Naive thymus-derived CD4-positive, alpha-beta T cell (primary cell): ENCODE measurements at regions not wholly inside any gene's neighbourhood (a gene's known extent, or its start where the extent isn't known, plus 50 kb on each side); places are given as distances from the start of the nearest gene placed in this dataset.

ENCODE experiments used
- ATAC-seq: fragments of 150-1000 bp; cut with Tn5 transposase; 2 replicates; pipeline ENCODE4 v1.10.0; 2021; ENCODE audit warnings: mild to moderate bottlenecking, moderate library complexity
- CTCF ChIA-PET: fragments of 350-600 bp; sonication (Branson Sonifier 250); formaldehyde crosslinking; loops from one replicate; lab custom pipeline; 2021; ENCODE audit warnings: antibody characterized with exemption; lab: Charles Lee
- POLR2A ChIA-PET: fragments of 350-600 bp; sonication (Branson Sonifier 250); formaldehyde crosslinking; loops from one replicate; lab custom pipeline; 2021; ENCODE audit warnings: antibody characterized with exemption, inconsistent platforms; lab: Charles Lee
- DNase-seq, 9 donors: peaks; one replicate each; pipeline versions ENCODE4 v3.0.0 to v3.0.0-alpha.2; 2020 to 2022; ENCODE audit warnings: mixed read lengths in 1 of 9
- H3K27ac ChIP-seq: one replicate; pipeline ENCODE4 v1.7.0; 2013; ENCODE audit warnings: mild to moderate bottlenecking, low read depth, low read length, moderate library complexity
- H3K27me3 ChIP-seq, 2 donors: one replicate each; pipeline ENCODE4 v1.7.0; 2013; ENCODE audit warnings: low read length in 2 of 2, mild to moderate bottlenecking in 2 of 2, moderate library complexity in 2 of 2; ENCODE audit not compliant: control insufficient read depth in 2 of 2, insufficient read depth in 2 of 2
- H3K36me3 ChIP-seq, 3 experiments: 1 replicate in 2 of 3; 2 replicates in 1 of 3; pipeline ENCODE4 v1.7.0; 2013; ENCODE audit warnings: low read length in 3 of 3, mild to moderate bottlenecking in 3 of 3, moderate library complexity in 1 of 3; ENCODE audit not compliant: insufficient read depth in 3 of 3, control insufficient read depth in 2 of 3
- H3K4me1 ChIP-seq, 2 donors: one replicate each; pipeline ENCODE4 v1.7.0; 2013; ENCODE audit warnings: low read length in 2 of 2, mild to moderate bottlenecking in 2 of 2, moderate library complexity in 1 of 2; ENCODE audit not compliant: control insufficient read depth in 2 of 2, insufficient read depth in 2 of 2
- H3K4me3 ChIP-seq: 2 replicates; pipeline ENCODE4 v1.7.0; 2013; ENCODE audit warnings: mild to moderate bottlenecking, low read length
- H3K9me3 ChIP-seq, 3 experiments: 1 replicate in 2 of 3; 2 replicates in 1 of 3; pipeline ENCODE4 v1.7.0; 2013; ENCODE audit warnings: low read length in 3 of 3; ENCODE audit not compliant: control insufficient read depth in 2 of 3
- H3K27ac Mint-ChIP-seq, 9 donors: one replicate each; pipeline ENCODE4 v1.8.0; 2020 to 2022; ENCODE audit warnings: mixed read lengths in 9 of 9, mild to moderate bottlenecking in 8 of 9, moderate library complexity in 5 of 9, inconsistent platforms in 2 of 9
- H3K27me3 Mint-ChIP-seq, 5 donors: one replicate each; pipeline ENCODE4 v1.8.0; 2021 to 2022; ENCODE audit warnings: mixed read lengths in 5 of 5, mild to moderate bottlenecking in 1 of 5
- H3K36me3 Mint-ChIP-seq, 5 donors: one replicate each; pipeline ENCODE4 v1.8.0; 2020 to 2022; ENCODE audit warnings: mixed read lengths in 5 of 5, mild to moderate bottlenecking in 3 of 5, inconsistent platforms in 1 of 5
- H3K4me1 Mint-ChIP-seq, 7 donors: one replicate each; pipeline ENCODE4 v1.8.0; 2020 to 2022; ENCODE audit warnings: mixed read lengths in 7 of 7, mild to moderate bottlenecking in 3 of 7, inconsistent platforms in 1 of 7
- H3K4me3 Mint-ChIP-seq, 10 donors: one replicate each; pipeline ENCODE4 v1.8.0; 2020 to 2022; ENCODE audit warnings: mild to moderate bottlenecking in 10 of 10, mixed read lengths in 10 of 10, moderate library complexity in 6 of 10, inconsistent platforms in 2 of 10
- H3K9me3 Mint-ChIP-seq, 11 donors: one replicate each; pipeline ENCODE4 v1.8.0; 2020 to 2022; ENCODE audit warnings: mixed read lengths in 11 of 11, mild to moderate bottlenecking in 4 of 11, inconsistent platforms in 1 of 11, moderate library complexity in 1 of 11
- intact Hi-C, 2 donors: fragments of 100-400 bp; cut with micrococcal nuclease; formaldehyde crosslinking; loops; one replicate each; pipeline ENCODE4 v1.15.1; 2023

- DNase-seq (no peak), ATAC-seq (no peak)
- Mint-ChIP-seq H3K4me3 (no peak overlapping the region), H3K9me3 (peaks cover 1 to 31% (median 14%) of the 10 kb centered on the region in 11 donors), H3K36me3 (peaks cover 0 to 9% (median 0%) of the 10 kb centered on the region in 5 donors), H3K4me1 (no peaks in the 10 kb centered on the region), H3K27me3 (peaks cover 0 to 41% (median 27%) of the 10 kb centered on the region in 5 donors), H3K27ac (no peak overlapping the region)
- Histone ChIP-seq H3K27me3 (no peaks in the 10 kb centered on the region), H3K9me3 (peaks cover 0 to 10% (median 0%) of the 10 kb centered on the region in 3 experiments), H3K36me3 (no peaks in the 10 kb centered on the region), H3K27ac (no peak overlapping the region), H3K4me1 (no peaks in the 10 kb centered on the region), H3K4me3 (no peak overlapping the region)
- POLR2A ChIA-PET = no interaction called here
- CTCF ChIA-PET = no interaction called here
- intact Hi-C loops = no loop called here
Observed at GRCh38 chr7:131882321-131882720, 325.9 kb upstream of the PODXL start.

- no peaks in the 10 kb centered on the region for H3K36me3 Mint-ChIP-seq
- Histone ChIP-seq H3K9me3 (no peaks in the 10 kb centered on the region), H3K4me3 (no peak overlapping the region), H3K36me3 (no peaks in the 10 kb centered on the region), H3K27me3 (no peaks in the 10 kb centered on the region), H3K4me1 (no peaks in the 10 kb centered on the region), H3K27ac (no peak overlapping the region)
- H3K9me3 Mint-ChIP-seq = peaks cover 0 to 11% (median under 1%) of the 10 kb centered on the region in 11 donors
- ATAC-seq = no peak
- DNase-seq = no peak
- H3K4me1 Mint-ChIP-seq = no peaks in the 10 kb centered on the region
- ChIA-PET CTCF (no interaction called here), POLR2A (no interaction called here)
- intact Hi-C loops = no loop called here
- H3K27me3 Mint-ChIP-seq = peaks cover 0 to 27% (median 14%) of the 10 kb centered on the region in 5 donors
- no peak overlapping the region for H3K27ac Mint-ChIP-seq
- H3K4me3 Mint-ChIP-seq = no peak overlapping the region
Observed at GRCh38 chr7:131880078-131880477, 323.6 kb upstream of the PODXL start.

GRCh38 chr7:131879424-131879823 lies 323.0 kb upstream of the PODXL start:
- intact Hi-C loops = no loop called here
- Histone ChIP-seq H3K9me3 (no peaks in the 10 kb centered on the region), H3K27me3 (no peaks in the 10 kb centered on the region), H3K27ac (no peak overlapping the region), H3K36me3 (no peaks in the 10 kb centered on the region), H3K4me3 (no peak overlapping the region), H3K4me1 (no peaks in the 10 kb centered on the region)
- CTCF ChIA-PET = no interaction called here
- DNase-seq = no peak
- Mint-ChIP-seq H3K27ac (no peak overlapping the region), H3K27me3 (peaks cover 0 to 27% (median 14%) of the 10 kb centered on the region in 5 donors), H3K9me3 (peaks cover 0 to 6% (median 0%) of the 10 kb centered on the region in 11 donors), H3K36me3 (no peaks in the 10 kb centered on the region), H3K4me3 (no peak overlapping the region), H3K4me1 (no peaks in the 10 kb centered on the region)
- no peak for ATAC-seq
- POLR2A ChIA-PET = no interaction called here

- DNase-seq = no peak
- H3K4me3 ChIP-seq = no peak overlapping the region
- no peaks in the 10 kb centered on the region for H3K9me3 ChIP-seq
- intact Hi-C loops = no loop called here
- ATAC-seq = no peak
- Mint-ChIP-seq H3K36me3 (no peaks in the 10 kb centered on the region), H3K4me3 (no peak overlapping the region), H3K27ac (no peak overlapping the region), H3K27me3 (peaks cover 0 to 29% (median 14%) of the 10 kb centered on the region in 5 donors), H3K4me1 (no peaks in the 10 kb centered on the region), H3K9me3 (peaks cover 0 to 5% (median 0%) of the 10 kb centered on the region in 11 donors)
- no peaks in the 10 kb centered on the region for H3K27me3 ChIP-seq
- ChIA-PET POLR2A (no interaction called here), CTCF (no interaction called here)
- no peak overlapping the region for H3K27ac ChIP-seq
- no peaks in the 10 kb centered on the region for H3K36me3 ChIP-seq
- H3K4me1 ChIP-seq = no peaks in the 10 kb centered on the region
Observed at GRCh38 chr7:131878777-131879176, 322.3 kb upstream of the PODXL start.

GRCh38 chr7:131873581-131873980 lies 317.2 kb upstream of the PODXL start:
- POLR2A ChIA-PET = no interaction called here
- H3K9me3 ChIP-seq = no peaks in the 10 kb centered on the region
- intact Hi-C loops = no loop called here
- DNase-seq = no peak
- Mint-ChIP-seq H3K36me3 (peaks cover 0 to 4% (median 0%) of the 10 kb centered on the region in 5 donors), H3K4me3 (no peak overlapping the region), H3K4me1 (no peaks in the 10 kb centered on the region), H3K9me3 (peaks cover 0 to 21% (median 4%) of the 10 kb centered on the region in 11 donors), H3K27me3 (peaks cover 0 to 40% (median 26%) of the 10 kb centered on the region in 5 donors), H3K27ac (no peak overlapping the region)
- no peak overlapping the region for H3K27ac ChIP-seq
- no peaks in the 10 kb centered on the region for H3K27me3 ChIP-seq
- H3K4me3 ChIP-seq = no peak overlapping the region
- no peaks in the 10 kb centered on the region for H3K36me3 ChIP-seq
- no peak for ATAC-seq
- H3K4me1 ChIP-seq = no peaks in the 10 kb centered on the region
- CTCF ChIA-PET = no interaction called here

- no peak overlapping the region for H3K4me3 Mint-ChIP-seq
- no peaks in the 10 kb centered on the region for H3K4me1 Mint-ChIP-seq
- H3K4me3 ChIP-seq = no peak overlapping the region
- CTCF ChIA-PET = no interaction called here
- H3K27ac Mint-ChIP-seq = no peak overlapping the region
- H3K9me3 ChIP-seq = no peaks in the 10 kb centered on the region
- no peaks in the 10 kb centered on the region for H3K27me3 ChIP-seq
- H3K36me3 Mint-ChIP-seq = peaks cover 0 to 4% (median 0%) of the 10 kb centered on the region in 5 donors
- no peaks in the 10 kb centered on the region for H3K4me1 ChIP-seq
- peaks cover 0 to 21% (median 4%) of the 10 kb centered on the region in 11 donors for H3K9me3 Mint-ChIP-seq
- no peak overlapping the region for H3K27ac ChIP-seq
- POLR2A ChIA-PET = no interaction called here
- H3K27me3 Mint-ChIP-seq = peaks cover 0 to 46% (median 29%) of the 10 kb centered on the region in 5 donors
- DNase-seq (no peak), ATAC-seq (no peak)
- intact Hi-C loops = no loop called here
- no peaks in the 10 kb centered on the region for H3K36me3 ChIP-seq
Observed at GRCh38 chr7:131869986-131870385, 313.6 kb upstream of the PODXL start.

- Mint-ChIP-seq H3K27me3 (peaks cover 0 to 47% (median 29%) of the 10 kb centered on the region in 5 donors), H3K4me1 (no peaks in the 10 kb centered on the region), H3K4me3 (no peak overlapping the region), H3K27ac (no peak overlapping the region), H3K9me3 (peaks cover 0 to 21% (median 4%) of the 10 kb centered on the region in 11 donors), H3K36me3 (peaks cover 0 to 4% (median 0%) of the 10 kb centered on the region in 5 donors)
- Histone ChIP-seq H3K4me1 (no peaks in the 10 kb centered on the region), H3K36me3 (no peaks in the 10 kb centered on the region), H3K4me3 (no peak overlapping the region), H3K27me3 (no peaks in the 10 kb centered on the region), H3K27ac (no peak overlapping the region), H3K9me3 (no peaks in the 10 kb centered on the region)
- CTCF ChIA-PET = no interaction called here
- intact Hi-C loops = no loop called here
- POLR2A ChIA-PET = no interaction called here
- ATAC-seq (no peak), DNase-seq (no peak)
Observed at GRCh38 chr7:131869169-131869844, 312.9 kb upstream of the PODXL start.
